ENCODE measurements at regions not wholly inside any gene's neighbourhood (a gene's known extent, or its start where the extent isn't known, plus 50 kb on each side); places are given as distances from the start of the nearest gene placed in this dataset.

- H3K4me1 ChIP-seq (ENCODE audit: insufficient read depth, low read length), result no peaks in the 10 kb centered on the region
- no peaks in the 10 kb centered on the region for H3K27me3 ChIP-seq (ENCODE audit: insufficient read depth, low read length)
- no peak overlapping the region for H4K8ac ChIP-seq (replicated peaks; ENCODE audit: insufficient read length, low read depth, low read length)
- no peak overlapping the region for H2BK120ac ChIP-seq (ENCODE audit: low read depth, low read length, poor library complexity, severe bottlenecking)
- H3K79me2 ChIP-seq (ENCODE audit: insufficient read depth, low read length), result no peaks in the 10 kb centered on the region
- Mint-ChIP-seq H3K4me3 (no peak overlapping the region), H3K27ac (no peak overlapping the region), H3K4me1 (peaks cover 0 to 3% of the 10 kb centered on the region in 2 experiments; a peak in 1 of 4 replicates), H3K36me3 (ENCODE audit: insufficient read depth in 1 of 3, low read depth in 3 of 3) (no peaks in the 10 kb centered on the region), H3K9me3 (no peaks in the 10 kb centered on the region), H3K27me3 (ENCODE audit: low read depth) (no peaks in the 10 kb centered on the region)
- H3K56ac ChIP-seq (ENCODE audit: insufficient read length, low read depth, low read length), result no peak overlapping the region
- H3K4ac ChIP-seq (ENCODE audit: low read depth, low read length), result no peak overlapping the region
- H3K79me1 ChIP-seq (ENCODE audit: insufficient read depth, low read depth, low read length, poor library complexity, severe bottlenecking), result no peaks in the 10 kb centered on the region
- H4K5ac ChIP-seq (ENCODE audit: insufficient read length, low read depth, low read length), result no peak overlapping the region
- H3K14ac ChIP-seq (ENCODE audit: insufficient read depth, low read length), result no peak overlapping the region
- H2BK20ac ChIP-seq (ENCODE audit: low read depth, low read length, poor library complexity, severe bottlenecking), result no peak overlapping the region
- WGBS (ENCODE audit: extremely low coverage, insufficient read length, low lambda C conversion rate), result no CpG with 5 or more reads among the region's 5 CpGs
- H3K27ac ChIP-seq (ENCODE audit: insufficient read length, low read depth, low read length), result no peak overlapping the region
- no peaks in the 10 kb centered on the region for H4K20me1 ChIP-seq (ENCODE audit: control insufficient read depth, insufficient read depth, insufficient read length)
- no peak overlapping the region for H2AFZ ChIP-seq (ENCODE audit: low read length)
- H4K91ac ChIP-seq (ENCODE audit: insufficient read length, low read depth, low read length), result no peak overlapping the region
- H3T11ph ChIP-seq (ENCODE audit: low read length), result no peak overlapping the region
- H2BK15ac ChIP-seq (ENCODE audit: low read depth, low read length), result no peak overlapping the region
- H3K18ac ChIP-seq (ENCODE audit: insufficient read length, low read depth, low read length), result no peak overlapping the region
- H2BK12ac ChIP-seq (ENCODE audit: insufficient read length, low read depth, low read length), result no peak overlapping the region
- H3K23ac ChIP-seq (ENCODE audit: insufficient read length, low read depth, low read length), result no peak overlapping the region
- no peaks in the 10 kb centered on the region for H3K23me2 ChIP-seq (ENCODE audit: insufficient read length, low read depth, low read length, poor library complexity, severe bottlenecking)
- H2BK5ac ChIP-seq (ENCODE audit: insufficient read length, low read length), result no peak overlapping the region
- no peak overlapping the region for H2AK5ac ChIP-seq (ENCODE audit: insufficient read length, low read length)
- H3K9me3 ChIP-seq (ENCODE audit: control insufficient read depth, low read depth, low read length), result no peaks in the 10 kb centered on the region
- H3K9ac ChIP-seq (ENCODE audit: extremely low read depth, insufficient read length, low read length), result no peak overlapping the region
- TF ChIP-seq CTCF (conservative IDR thresholded peaks at IDR 0.05), result no peak
- no peak for DNase-seq
- H3K4me2 ChIP-seq (ENCODE audit: insufficient read depth, insufficient read length, low read length), result no peak overlapping the region
These were observed 339.3 kb downstream of the BRINP1 start for GRCh38 chr9:119029886-119030285.

Measured in H9 (cell line).